K562 (cell line): ENCODE measurements at regions not wholly inside any gene's neighbourhood (a gene's known extent, or its start where the extent isn't known, plus 50 kb on each side); places are given as distances from the start of the nearest gene placed in this dataset.

Experiments
- CBFB ChIP-seq: sonication (generic); formaldehyde crosslinking; IDR thresholded peaks from 2 replicates; pipeline ENCODE4 v1.4.0; 2020; ENCODE audit warnings: mild to moderate bottlenecking, missing genetic modification reagents
- CUX1 ChIP-seq: fragments of 200-800 bp; sonication (Bioruptor generic); IDR thresholded peaks from 2 replicates; pipeline ENCODE4 v1.6.1; 2016; ENCODE audit warnings: missing genetic modification characterization, missing compliant biosample characterization
- MAX ChIP-seq: sonication (generic); formaldehyde crosslinking; IDR thresholded peaks from 2 replicates; pipeline ENCODE4 v1.9.0; 2022; ENCODE audit warnings: mild to moderate bottlenecking, missing genetic modification reagents
- RNF219 ChIP-seq: fragments of 250-450 bp; sonication (Bioruptor Pico); IDR thresholded peaks from 2 replicates; pipeline ENCODE4 v1.5.0; 2022; ENCODE audit warnings: mild to moderate bottlenecking
- ZBTB1 ChIP-seq: sonication (generic); formaldehyde crosslinking; IDR thresholded peaks from 2 replicates; pipeline ENCODE4 v1.8.1; 2023; ENCODE audit warnings: missing genetic modification reagents, low read depth, mild to moderate bottlenecking, borderline replicate concordance
- TF ChIP-seq, protein P1 (sequence below), 3 experiments: IDR thresholded peaks in 2 of 3; conservative IDR thresholded peaks in 1 of 3; 2 replicates each; pipeline ENCODE4 v1.5.1; 2011 to 2012; ENCODE audit warnings: low read length in 3 of 3, mild to moderate bottlenecking in 3 of 3, control low read depth in 2 of 3, improper control_type of control experiment in 1 of 3, inconsistent platforms in 1 of 3, low read depth in 1 of 3, mixed read lengths in 1 of 3, moderate library complexity in 1 of 3; ENCODE audit not compliant: insufficient read depth in 2 of 3

DNA sequence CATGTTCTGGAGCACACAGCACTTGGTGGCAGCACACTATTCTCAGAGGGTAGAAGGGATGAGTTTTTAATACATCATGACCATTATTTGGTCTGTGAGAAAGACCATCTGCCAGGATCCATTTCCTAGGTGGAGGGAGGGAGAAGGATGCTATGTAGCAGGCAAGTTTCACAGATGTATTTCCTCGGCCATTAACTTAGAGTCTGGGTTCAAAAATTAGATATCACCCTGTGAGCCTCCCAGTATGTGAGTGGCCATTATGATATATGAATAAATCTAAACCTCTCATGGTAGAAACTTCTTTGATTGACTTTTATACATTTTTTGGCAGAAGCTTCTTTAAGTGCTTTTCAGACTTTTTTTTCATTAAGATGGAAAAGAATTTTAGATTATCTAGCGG, 133.9 kb downstream of the SREK1 start:
- TF ChIP-seq, protein P1, sequence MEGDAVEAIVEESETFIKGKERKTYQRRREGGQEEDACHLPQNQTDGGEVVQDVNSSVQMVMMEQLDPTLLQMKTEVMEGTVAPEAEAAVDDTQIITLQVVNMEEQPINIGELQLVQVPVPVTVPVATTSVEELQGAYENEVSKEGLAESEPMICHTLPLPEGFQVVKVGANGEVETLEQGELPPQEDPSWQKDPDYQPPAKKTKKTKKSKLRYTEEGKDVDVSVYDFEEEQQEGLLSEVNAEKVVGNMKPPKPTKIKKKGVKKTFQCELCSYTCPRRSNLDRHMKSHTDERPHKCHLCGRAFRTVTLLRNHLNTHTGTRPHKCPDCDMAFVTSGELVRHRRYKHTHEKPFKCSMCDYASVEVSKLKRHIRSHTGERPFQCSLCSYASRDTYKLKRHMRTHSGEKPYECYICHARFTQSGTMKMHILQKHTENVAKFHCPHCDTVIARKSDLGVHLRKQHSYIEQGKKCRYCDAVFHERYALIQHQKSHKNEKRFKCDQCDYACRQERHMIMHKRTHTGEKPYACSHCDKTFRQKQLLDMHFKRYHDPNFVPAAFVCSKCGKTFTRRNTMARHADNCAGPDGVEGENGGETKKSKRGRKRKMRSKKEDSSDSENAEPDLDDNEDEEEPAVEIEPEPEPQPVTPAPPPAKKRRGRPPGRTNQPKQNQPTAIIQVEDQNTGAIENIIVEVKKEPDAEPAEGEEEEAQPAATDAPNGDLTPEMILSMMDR (IDR thresholded peaks at IDR 0.05 in 2 of 3, conservative IDR thresholded peaks at IDR 0.05 in 1 of 3; ENCODE audit: insufficient read depth in 2 of 3, low read depth in 1 of 3, low read length in 3 of 3) = no peak
- TF ChIP-seq ZBTB1 (CRISPR knock-in tag) = no peak
- no peak for TF ChIP-seq CBFB (CRISPR knock-in tag)
- TF ChIP-seq RNF219 (CRISPR knock-in tag) = no peak
- no peak for TF ChIP-seq MAX
- TF ChIP-seq CUX1 = no peak
